EL (cell line): ENCODE measurements at regions not wholly inside any gene's neighbourhood (a gene's known extent, or its start where the extent isn't known, plus 50 kb on each side); places are given as distances from the start of the nearest gene placed in this dataset.

Experiments
- DNase-seq: peaks from one replicate; pipeline ENCODE4 v3.0.0-alpha.2; 2016

DNA sequence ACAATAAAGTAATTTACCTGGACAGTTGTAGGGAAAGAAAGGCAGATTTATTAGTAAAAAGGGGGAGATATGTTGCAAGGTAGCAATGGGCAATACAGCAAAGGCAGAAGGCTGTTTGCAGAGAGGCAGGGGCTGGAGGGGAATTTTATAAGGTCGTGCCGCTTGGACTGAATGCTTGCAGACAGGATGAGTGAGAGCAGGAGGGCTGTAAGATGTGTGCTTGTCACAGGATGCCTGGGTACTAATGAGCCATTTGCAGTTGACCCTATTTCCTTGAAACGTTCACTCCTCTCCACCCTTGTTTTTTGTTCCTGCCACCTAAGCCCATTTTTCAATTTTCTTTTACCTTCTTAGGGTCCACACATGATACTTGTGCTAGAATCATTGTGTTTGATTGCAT, 214.7 kb downstream of the TRAM1L1 start:
- no peak for DNase-seq

DNA sequence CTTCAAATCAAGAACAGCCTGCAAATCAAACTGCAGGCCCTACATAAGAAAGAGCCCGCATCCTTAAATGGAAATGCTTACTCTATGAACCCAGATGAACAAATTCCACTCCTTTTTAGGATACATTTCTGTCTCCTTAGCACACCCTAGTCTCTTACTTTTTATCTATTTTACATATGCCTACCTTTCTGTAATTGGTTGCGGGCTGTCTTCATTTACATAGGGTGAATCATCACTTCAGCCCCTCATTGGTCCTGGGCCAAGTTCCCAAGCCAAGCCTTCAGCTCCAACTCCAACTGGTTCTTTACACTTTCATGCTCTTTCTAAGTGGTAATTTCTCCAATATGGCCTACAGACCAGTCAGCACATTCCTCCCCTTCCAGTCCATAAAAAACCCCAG, 219.3 kb downstream of the TRAM1L1 start:
- no peak for DNase-seq

DNA sequence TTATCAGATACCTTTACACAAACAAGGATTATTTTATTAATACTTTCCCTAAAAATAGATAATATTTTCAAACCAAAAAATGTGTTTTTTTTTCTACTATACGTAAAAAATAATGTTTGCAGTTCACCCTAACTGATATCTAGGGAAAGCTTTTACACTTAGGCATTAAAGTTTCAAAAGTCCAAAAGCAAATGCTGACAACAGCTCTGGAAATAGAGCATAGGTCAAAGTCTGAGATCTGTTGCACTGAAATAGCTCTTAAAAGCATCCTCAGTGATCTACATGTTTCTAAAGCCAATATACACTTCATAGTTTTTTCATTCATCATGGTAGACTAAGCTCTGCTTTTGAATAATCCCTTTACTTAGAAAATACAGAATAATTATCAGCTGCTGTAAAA, 222.8 kb downstream of the TRAM1L1 start:
- no peak for DNase-seq

DNA sequence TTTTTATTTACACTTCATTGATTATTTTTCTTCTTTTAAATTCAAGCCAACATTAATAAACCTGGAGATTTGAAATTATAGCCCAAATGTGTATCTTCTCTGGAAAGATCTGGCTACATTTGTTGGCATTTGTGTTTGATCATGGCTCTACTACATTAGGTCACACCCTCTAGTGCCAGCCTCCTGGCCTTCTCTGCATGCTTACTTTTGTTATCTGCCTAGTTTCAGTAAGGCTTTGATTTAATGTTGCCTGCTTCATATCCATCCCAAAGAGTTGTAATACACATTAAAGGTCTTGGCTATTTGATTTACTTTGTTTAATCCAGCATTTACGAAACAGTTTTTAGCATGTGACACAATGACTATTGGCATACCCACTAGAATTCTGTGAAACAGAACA, 224.5 kb downstream of the TRAM1L1 start:
- DNase-seq, result no peak

DNA sequence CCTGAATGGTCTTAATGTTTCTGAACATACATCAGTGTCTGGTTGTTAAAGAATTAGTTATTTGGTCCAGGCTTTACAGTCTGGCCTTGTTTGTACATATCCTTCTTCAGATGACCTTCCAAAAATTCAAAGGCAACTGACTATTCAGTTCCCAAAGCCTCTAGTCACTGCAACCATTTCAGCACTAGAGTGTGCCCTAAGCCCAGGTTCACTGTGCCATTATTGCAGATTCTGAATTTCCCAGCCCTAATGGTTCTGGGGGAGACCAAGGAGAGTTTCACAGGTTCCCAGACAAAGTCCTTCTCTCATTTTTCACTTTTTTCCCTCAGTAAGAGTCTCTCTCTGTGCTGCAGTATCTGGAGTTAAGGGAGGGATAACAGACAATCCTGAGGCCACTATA, 235.8 kb downstream of the TRAM1L1 start:
- DNase-seq, result no peak

DNA sequence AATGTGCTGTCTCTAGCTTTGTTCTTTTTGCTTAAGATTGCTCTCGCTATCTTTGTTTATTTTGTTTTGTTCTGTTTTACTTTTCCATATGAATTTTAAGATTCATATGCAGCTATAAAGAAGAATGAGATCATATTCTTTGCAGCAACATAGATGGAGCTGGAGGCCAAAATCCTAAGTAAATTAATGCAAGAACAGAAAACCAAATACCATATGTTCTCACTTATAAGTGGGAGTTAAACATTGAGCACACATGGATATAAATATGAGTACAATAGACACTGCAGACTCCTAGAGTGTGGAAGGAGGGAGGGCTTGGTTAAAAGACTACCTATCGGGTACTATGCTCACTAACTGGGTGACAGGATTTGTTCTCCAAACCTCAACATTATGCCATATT, 237.8 kb downstream of the TRAM1L1 start:
- DNase-seq, result no peak

DNA sequence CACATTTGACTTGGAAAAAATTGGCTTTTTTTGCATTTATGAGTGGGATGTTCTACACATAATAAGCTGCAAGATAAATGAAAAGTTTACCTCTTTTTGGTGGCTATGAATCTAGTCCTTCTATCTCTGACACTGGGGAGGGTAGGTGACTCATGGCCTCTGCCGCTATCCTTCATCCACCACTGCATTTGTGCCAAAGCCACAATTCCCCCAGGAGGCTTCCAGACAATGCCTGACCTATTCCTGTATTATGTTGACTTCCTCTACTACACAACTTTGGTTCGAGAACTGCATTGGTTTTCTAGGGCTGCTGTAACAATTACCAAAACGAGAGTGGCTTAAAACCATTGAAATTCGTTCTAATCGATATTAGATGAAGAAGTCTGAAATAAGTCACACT, 245.6 kb downstream of the TRAM1L1 start:
- no peak for DNase-seq

DNA sequence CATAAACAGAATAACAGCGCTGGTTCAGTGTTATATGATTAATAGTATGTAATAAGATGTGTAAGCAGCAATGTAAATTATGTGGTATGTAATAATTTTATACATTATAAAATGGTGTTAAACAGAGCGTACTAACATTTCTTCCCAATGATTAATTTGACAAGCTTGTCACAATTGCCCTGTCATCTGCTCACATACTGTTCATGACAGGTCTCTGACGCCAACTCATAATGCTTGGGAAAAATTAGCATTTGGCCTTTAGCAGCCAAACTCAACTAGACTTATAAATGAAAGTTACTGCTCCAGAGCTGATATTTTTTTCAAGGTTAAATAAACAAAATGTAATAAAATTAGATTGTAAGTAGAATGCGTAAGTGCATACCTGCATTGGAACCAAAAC, 246.8 kb downstream of the TRAM1L1 start:
- no peak for DNase-seq

DNA sequence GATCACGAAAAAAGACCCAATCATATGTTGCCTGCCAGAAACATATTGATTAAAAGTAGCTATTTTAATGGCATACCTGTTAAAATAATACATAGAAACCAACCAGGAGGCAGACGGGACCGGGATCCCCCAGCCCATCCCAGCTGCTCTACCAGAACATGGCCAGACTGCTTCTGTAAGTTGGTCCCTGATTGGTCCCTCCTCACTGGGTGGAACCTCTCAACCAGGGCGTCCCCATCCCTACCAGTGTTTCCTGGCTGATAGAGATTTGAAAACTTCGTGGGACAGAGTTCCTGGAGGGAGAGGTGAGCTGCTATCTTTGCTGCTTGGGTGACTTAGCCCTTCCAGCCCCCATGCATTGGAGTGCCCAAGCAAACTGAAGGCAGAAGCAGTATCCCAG, 256.2 kb downstream of the TRAM1L1 start:
- DNase-seq, result no peak

DNA sequence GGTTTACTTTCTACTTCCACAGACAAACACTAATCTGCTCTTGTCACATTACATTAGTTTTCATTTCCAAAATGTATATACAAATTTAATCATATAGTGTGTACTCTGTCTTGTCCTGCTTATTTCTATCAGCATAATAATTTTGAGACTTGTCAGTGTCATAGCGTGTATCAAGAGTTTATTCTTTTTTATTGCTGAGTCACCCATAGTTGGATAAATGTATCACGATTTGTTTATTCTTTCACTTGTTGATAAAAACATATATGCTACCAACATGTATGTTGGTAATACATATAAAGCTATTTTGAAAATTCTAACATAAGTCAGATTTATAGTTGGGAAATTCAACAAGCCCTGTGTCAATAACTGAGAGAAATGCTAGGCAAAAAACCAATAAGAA, 261.2 kb downstream of the TRAM1L1 start:
- no peak for DNase-seq

DNA sequence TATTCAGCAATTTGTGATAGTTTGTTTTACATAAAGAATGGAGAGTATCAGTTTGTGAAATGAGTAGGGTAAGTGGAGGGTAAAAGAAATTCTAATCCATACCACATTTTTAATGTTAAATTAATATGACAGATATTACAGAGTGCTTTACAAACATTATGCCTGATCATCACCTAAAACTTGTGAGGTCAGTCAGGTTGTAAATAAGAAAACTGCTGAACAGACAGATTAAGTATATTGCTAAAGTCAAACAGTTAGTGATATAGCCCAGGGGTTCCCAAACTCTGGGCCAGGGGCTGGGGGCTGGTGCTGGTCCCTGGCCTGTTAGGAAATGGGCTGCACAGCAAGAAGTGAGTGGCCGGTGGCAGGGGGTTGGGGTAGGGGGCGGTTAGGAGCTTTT, 273.6 kb downstream of the TRAM1L1 start:
- no peak for DNase-seq

DNA sequence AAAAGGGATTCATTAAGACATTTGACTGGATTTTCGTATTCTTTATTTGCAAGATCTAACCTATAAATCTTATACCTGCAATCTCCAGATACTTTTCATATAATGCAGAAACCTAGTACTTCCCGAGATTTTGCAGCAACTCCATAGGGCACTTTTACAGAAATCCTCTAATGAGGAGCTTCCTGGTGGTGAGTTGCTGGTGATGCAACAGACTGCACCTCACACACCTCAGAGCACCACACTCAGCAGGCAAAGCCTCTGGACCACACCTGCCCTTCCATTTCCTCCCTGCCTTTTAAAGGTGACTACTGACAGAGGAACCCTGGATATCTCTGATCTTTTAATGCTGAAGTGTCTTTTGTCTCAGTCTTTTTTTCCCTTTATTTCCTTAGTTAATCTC, 289.4 kb downstream of the TRAM1L1 start:
- no peak for DNase-seq

DNA sequence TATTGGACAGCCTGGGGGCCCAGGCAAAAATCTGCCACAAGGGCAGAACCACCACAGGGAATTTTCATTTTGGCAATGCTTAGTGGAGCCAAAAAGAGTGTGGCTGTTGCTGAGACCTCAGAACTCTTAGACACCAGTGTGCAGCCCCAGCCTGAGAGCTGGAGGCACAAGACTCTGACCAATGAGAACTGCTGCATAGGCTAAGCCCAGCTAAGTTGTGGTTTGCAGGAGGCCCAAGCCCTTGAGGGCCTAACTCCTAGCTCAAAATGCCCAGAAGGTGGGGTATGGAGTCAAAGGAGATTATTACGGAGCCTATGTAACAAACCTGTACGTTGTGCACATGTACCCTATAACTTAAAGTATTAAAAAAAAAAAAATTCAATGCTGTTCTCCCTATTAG, 296.7 kb downstream of the TRAM1L1 start:
- no peak for DNase-seq

DNA sequence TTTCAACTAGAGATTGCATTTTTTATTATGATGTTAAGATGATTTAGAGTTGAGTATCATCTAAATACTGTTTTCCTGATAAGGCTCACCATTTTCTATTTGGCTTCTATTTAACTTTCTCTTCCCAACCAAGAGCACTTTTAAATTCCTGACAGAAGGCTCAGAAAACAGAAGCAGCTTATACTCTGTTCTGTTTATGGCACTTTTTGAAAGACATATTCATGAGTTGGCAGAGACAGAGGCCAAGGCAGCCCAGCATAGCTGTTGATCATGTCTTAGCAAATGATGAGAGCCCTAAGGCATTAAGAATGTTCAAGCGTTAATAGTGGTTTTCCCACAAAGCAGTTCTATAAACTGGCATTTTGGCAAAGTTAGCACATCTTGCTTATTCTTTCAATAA, 330.3 kb downstream of the TRAM1L1 start:
- DNase-seq, result no peak

DNA sequence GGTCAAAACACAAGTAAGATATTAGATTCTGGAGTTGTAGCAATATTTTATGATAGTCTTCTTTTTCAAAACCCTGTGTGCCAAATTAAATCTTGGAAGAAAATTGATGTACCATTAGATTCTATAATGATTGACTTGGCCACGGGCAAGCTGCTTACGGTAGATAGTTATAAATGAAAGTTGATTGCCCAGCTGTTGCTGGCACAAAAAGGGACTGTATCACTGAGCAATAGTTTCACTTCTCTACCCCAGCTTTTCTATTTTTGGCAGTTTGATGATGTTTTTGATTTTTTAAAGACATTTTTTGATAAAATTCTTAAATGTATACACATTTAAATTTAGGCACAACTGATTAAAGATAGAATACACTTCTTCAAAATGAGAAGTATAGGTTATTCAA, 333.3 kb downstream of the TRAM1L1 start:
- DNase-seq, result no peak

DNA sequence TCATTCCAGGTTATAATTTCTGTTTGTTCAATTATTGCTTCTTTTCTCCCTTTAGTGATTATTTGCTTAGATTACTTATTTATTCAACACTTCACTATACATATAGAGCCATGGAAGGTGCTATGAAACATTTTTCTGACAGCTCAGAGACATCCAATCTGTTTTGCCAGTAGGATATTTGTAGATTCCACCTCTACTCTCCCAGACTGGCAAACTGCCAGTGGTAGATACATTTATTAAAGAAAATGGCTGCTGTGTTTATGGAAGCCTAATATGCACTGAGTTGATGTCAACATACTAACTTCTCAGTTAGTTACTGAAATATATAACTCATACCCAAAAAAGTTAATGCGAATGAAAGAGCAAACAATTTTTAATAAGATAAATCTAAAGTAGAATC, 348.6 kb downstream of the TRAM1L1 start:
- no peak for DNase-seq

DNA sequence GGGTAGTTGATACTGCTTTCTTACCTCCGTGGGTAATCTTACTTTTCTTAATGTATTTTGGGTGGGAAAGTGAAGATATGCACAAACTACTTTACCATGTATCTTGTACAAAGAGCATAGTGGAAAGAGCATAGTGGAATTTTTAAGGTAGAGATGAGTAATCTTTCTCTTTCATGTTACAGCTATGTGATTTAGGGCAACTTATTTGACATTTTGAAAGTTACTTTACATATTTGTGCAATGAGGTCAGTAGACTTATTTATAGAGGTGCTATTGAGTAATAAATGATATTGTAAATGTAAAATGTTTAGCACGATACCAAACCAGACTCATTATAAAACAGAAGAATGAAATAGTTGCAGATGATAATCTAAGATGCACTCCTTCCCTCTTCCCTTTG, 351.2 kb downstream of the TRAM1L1 start:
- DNase-seq, result no peak

DNA sequence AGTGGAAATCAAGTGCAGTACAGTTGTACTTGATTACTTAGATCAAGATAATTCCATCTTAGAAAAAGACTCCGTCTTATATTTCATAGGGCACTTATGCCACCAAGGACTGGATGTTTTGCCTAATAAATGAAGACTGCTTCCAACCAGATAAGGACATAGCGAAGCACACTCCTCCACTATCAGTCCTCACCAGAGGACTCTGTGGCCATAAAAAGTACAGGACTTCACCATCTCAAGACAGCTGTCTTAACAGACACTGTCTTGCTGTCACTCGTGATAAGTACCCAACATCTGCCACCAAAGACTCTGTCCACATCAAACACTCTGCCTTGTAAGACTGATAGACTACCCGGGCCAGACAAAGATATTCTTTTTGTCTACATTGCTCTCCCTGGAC, 352.0 kb downstream of the TRAM1L1 start:
- DNase-seq, result no peak

DNA sequence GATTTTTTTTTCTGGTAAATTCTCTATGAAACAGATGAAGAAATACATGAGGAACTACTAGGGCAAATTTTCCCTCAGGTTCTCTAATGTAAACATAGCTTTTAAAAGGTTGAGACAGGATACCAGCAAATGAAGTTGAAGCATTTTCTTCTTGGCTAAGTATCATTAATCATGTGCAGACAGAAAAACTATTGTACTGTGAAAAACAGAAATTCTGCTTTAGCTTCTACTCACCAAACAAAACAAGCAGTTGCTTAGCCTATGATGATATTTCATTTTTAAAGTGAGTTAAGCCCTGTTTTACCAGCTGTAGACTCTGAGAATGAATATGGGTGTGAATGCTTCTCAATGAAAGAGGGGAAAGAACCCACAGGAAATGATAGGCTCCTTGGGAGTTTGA, 358.9 kb downstream of the TRAM1L1 start:
- no peak for DNase-seq

DNA sequence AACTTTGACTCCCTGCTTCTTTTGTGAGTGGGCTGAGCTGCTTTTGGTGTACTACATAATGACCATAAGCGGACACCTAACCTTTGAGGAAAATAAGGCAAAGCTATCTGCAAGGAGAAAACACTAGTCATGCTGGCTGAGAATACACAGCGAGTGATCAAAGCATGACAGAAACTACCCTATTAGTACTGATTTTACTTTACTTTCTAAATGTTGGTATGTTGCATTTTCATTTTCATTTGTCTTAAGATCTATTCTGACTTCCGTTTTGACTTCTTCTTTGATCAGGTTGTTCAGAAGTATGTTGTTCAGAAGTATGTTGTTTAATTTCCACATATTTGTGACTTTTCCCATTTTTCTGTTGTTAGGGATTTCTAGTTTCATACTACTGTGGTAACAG, 361.1 kb downstream of the TRAM1L1 start:
- no peak for DNase-seq

DNA sequence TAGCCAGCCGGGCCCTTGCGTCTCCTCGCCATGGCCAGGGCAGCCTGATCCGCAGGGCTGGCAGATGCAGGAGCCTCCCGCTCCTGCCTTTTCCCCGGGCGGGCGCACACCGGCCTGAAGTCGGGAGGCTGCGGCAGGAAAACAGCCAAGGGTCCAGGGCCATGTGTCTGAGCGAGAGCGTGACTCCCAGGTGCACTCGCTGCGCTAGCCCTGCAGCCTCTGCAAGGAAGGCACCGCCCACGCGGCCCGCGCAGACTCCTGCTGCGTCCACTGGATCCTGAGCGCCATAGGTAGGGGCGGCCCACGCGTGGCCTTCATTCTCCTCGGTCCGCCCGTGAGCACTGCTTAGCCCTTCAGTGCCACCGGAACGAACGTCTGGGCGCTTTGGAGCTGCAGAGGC, 379.9 kb downstream of the TRAM1L1 start:
- DNase-seq, result no peak

DNA sequence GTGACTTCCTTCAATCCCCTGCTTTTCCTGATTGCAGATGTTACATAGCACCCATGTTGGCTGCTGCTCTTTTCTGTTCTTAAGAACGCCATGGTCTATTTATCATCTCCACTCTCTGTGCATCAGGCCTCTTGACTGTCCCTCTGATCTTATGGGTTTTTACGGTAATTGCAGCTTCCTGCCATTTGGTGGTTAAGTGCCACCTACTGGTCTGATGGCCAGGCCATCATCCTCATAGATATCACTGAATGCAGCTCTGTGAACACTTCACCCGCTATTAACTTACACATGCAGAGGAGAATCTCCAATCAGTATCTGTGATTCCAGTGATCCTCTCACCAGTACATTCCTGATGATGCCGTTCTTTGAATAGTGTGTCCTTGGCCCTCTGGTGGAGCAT, 382.4 kb downstream of the TRAM1L1 start:
- no peak for DNase-seq

DNA sequence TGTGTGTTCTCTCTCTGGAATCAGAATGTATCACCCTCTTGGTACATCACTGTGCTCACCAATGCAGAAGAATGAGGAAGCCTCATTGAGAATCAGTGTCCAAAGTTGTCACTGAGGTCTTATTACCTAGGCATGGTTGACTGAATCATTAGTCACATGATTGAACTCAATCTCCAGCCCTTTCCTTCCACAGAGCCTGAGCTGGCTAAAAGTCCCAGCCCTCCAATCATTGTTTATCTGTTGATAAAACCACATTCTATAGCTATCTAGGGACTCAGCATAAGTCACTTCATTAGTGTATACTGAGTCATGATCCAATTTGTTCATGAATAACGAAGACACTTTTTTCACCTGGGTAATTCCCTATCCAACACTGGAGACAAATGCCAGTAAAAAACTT, 396.8 kb downstream of the TRAM1L1 start:
- no peak for DNase-seq

DNA sequence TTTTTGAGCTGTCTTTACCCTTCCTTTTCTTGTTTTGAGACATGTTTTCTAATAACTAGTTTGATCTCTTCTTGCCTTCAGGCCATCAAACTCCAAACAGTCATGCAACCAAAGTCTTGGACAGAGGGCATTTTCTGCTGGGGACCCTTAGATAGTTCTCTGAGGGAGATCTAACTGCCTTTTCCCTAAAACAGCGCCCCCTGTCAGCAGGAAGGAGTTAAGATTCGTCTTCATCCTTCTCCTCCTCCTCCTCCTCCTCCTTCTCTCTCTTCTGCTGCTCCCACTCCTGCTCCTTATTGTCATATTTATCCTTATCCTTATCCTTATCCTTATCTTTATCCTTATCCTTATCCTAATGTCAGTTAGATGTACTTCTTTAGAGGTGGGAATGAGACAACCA, 417.2 kb downstream of the TRAM1L1 start:
- no peak for DNase-seq

DNA sequence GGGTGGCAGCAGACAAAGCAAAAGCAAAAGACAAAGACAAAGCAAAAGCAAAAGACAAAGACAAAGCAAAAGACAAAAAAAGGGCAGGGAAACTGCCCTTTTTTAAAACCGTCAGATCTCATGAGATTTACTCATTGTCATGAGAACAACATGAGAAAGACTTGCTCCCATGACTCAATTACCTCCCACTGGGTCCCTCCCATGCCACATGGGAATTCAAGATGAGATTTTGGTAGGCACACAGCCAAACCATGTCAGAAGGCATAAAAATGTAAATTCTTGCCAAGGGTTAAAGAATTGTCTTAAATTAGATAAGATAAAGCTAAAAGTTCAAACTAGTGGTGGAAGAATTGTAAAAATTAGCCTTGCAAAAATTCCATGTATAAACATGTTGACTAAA, 419.7 kb downstream of the TRAM1L1 start:
- DNase-seq, result no peak

DNA sequence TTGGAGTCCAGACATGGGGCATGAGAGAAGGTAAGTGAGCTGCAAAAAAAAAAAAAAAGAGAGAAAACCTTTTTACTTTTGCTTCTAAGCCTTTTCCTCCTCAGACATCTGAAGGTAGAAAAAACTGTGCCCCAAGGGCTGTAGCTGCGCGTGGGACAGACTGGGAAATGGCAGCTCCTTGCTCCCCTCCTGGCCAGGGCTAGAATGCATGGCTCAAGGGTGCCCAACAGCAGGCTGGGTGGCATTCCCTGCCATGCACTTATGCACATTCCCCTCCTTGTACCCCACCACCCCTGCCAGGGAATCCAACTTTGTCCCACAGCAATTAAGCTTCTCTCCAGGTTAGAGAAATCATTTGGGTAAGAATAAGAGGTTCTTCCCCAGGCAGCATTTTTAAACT, 421.2 kb downstream of the TRAM1L1 start:
- no peak for DNase-seq
